ENCODE measurements at regions not wholly inside any gene's neighbourhood (a gene's known extent, or its start where the extent isn't known, plus 50 kb on each side); places are given as distances from the start of the nearest gene placed in this dataset.
"Not testable (repeated sequence)": the region's sequence is repeated elsewhere in the genome, so short reads cannot be mapped to it uniquely, and the experiment has no call there.

GRCh38 chr9:78882481-78882880 is 585.6 kb downstream of the PSAT1 start:
- DNase-seq: no peak

GRCh38 chr9:78884611-78885150 is 587.8 kb downstream of the PSAT1 start:
- DNase-seq: no peak

GRCh38 chr9:78892182-78892581 is 595.3 kb downstream of the PSAT1 start:
- no peak for DNase-seq

- DNase-seq: no peak
Measured at GRCh38 chr9:78892769-78893168, 595.8 kb downstream of the PSAT1 start.

- no peak for DNase-seq
Measured at GRCh38 chr9:78893774-78894401, 597.0 kb downstream of the PSAT1 start.

- DNase-seq: no peak
Measured at GRCh38 chr9:78896479-78896878, 599.6 kb downstream of the PSAT1 start.

- DNase-seq: no peak
Measured at GRCh38 chr9:78898234-78898633, 601.3 kb downstream of the PSAT1 start.

GRCh38 chr9:78899006-78899405 is 602.1 kb downstream of the PSAT1 start:
- no peak for DNase-seq

GRCh38 chr9:78900500-78900899 is 603.6 kb downstream of the PSAT1 start:
- DNase-seq: no peak

GRCh38 chr9:78902051-78902450 is 605.1 kb downstream of the PSAT1 start:
- no peak for DNase-seq

GRCh38 chr9:78903581-78903980 is 606.7 kb downstream of the PSAT1 start:
- DNase-seq: no peak

GRCh38 chr9:78904686-78905085 is 607.8 kb downstream of the PSAT1 start:
- DNase-seq: no peak

GRCh38 chr9:78905387-78905786 is 608.5 kb downstream of the PSAT1 start:
- no peak for DNase-seq

GRCh38 chr9:78905986-78906755 is 609.2 kb downstream of the PSAT1 start:
- DNase-seq: no peak

GRCh38 chr9:78909566-78909965 is 612.6 kb downstream of the PSAT1 start:
- no peak for DNase-seq

GRCh38 chr9:78916884-78917283 is 620.0 kb downstream of the PSAT1 start:
- DNase-seq: not testable (repeated sequence)

- no peak for DNase-seq
Measured at GRCh38 chr9:78918976-78919375, 622.1 kb downstream of the PSAT1 start.

GRCh38 chr9:78919701-78920100 is 622.8 kb downstream of the PSAT1 start:
- DNase-seq: no peak

- DNase-seq: no peak
Measured at GRCh38 chr9:78921341-78921740, 624.4 kb downstream of the PSAT1 start.

GRCh38 chr9:78923966-78924659 is 627.2 kb downstream of the PSAT1 start:
- no peak for DNase-seq

GRCh38 chr9:78927099-78927940 is 630.4 kb downstream of the PSAT1 start:
- DNase-seq: no peak

GRCh38 chr9:78928625-78929405 is 631.9 kb downstream of the PSAT1 start:
- no peak for DNase-seq
